ENCODE measurements at regions not wholly inside any gene's neighbourhood (a gene's known extent, or its start where the extent isn't known, plus 50 kb on each side); places are given as distances from the start of the nearest gene placed in this dataset.

DNA sequence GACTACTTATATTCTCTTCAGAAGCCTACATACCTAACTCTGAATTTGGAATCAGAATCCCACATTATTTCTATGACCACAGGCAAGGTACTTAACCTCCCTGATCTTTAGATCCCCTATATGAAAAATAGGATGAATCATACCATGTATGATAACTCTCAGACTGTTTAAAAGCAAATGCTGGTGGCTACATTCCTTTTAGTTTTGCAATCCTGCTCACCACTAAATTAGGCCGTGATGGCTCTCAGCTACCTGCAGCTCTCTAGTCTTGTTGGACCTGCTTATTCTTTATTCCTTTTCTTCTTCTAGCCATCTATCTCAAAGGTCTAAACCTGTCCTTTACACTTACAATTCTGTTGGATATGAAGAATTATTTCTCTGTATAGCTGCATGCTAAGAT lies 303.4 kb upstream of the ATP10B start:
- Histone ChIP-seq H4K20me1 (ENCODE audit: insufficient read depth) (no peaks in the 10 kb centered on the region), H3K4me3 (ENCODE audit: low read depth in 2 of 2, low read length in 1 of 2) (no peak overlapping the region), H3K9me3 (no peaks in the 10 kb centered on the region), H3K4me2 (no peak overlapping the region), H2AFZ (ENCODE audit: low read depth) (no peak overlapping the region), H3K27ac (ENCODE audit: low read depth in 2 of 2, low read length in 1 of 2) (no peak overlapping the region), H3K9me2 (no peaks in the 10 kb centered on the region), H3K27me3 (ENCODE audit: insufficient read depth) (no peaks in the 10 kb centered on the region), H3K36me3 (replicated peaks in 1 of 2; ENCODE audit: control insufficient read depth in 1 of 2, insufficient read depth in 2 of 2, low read length in 1 of 2) (no peaks in the 10 kb centered on the region), H3K4me1 (ENCODE audit: control insufficient read depth in 1 of 2, insufficient read depth in 2 of 2, low read depth in 1 of 2, low read length in 1 of 2) (no peaks in the 10 kb centered on the region), H3K79me2 (ENCODE audit: insufficient read depth) (no peaks in the 10 kb centered on the region), H3F3A (replicated peaks; ENCODE audit: insufficient read depth) (no peaks in the 10 kb centered on the region), H3K9ac (no peak overlapping the region)
- WGBS (ENCODE audit: low lambda C conversion rate), result 0% methylated on average over 1 of the region's 1 CpG
- ChIA-PET POLR2A (no interaction called here), CTCF (no interaction called here)
- TF ChIP-seq, protein P1, sequence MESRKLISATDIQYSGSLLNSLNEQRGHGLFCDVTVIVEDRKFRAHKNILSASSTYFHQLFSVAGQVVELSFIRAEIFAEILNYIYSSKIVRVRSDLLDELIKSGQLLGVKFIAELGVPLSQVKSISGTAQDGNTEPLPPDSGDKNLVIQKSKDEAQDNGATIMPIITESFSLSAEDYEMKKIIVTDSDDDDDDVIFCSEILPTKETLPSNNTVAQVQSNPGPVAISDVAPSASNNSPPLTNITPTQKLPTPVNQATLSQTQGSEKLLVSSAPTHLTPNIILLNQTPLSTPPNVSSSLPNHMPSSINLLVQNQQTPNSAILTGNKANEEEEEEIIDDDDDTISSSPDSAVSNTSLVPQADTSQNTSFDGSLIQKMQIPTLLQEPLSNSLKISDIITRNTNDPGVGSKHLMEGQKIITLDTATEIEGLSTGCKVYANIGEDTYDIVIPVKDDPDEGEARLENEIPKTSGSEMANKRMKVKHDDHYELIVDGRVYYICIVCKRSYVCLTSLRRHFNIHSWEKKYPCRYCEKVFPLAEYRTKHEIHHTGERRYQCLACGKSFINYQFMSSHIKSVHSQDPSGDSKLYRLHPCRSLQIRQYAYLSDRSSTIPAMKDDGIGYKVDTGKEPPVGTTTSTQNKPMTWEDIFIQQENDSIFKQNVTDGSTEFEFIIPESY (IDR thresholded peaks at IDR 0.05; ENCODE audit: borderline replicate concordance, low read depth), result no peak
- TF ChIP-seq, protein P2, sequence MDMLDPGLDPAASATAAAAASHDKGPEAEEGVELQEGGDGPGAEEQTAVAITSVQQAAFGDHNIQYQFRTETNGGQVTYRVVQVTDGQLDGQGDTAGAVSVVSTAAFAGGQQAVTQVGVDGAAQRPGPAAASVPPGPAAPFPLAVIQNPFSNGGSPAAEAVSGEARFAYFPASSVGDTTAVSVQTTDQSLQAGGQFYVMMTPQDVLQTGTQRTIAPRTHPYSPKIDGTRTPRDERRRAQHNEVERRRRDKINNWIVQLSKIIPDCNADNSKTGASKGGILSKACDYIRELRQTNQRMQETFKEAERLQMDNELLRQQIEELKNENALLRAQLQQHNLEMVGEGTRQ (IDR thresholded peaks at IDR 0.05; ENCODE audit: borderline replicate concordance, low read depth, low read length), result no peak
- no peak for TF ChIP-seq TCF12 (IDR thresholded peaks at IDR 0.05)
- no peak for TF ChIP-seq RCOR1 (IDR thresholded peaks at IDR 0.05; ENCODE audit: low read length)
- TF ChIP-seq, protein P3, sequence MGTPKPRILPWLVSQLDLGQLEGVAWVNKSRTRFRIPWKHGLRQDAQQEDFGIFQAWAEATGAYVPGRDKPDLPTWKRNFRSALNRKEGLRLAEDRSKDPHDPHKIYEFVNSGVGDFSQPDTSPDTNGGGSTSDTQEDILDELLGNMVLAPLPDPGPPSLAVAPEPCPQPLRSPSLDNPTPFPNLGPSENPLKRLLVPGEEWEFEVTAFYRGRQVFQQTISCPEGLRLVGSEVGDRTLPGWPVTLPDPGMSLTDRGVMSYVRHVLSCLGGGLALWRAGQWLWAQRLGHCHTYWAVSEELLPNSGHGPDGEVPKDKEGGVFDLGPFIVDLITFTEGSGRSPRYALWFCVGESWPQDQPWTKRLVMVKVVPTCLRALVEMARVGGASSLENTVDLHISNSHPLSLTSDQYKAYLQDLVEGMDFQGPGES (IDR thresholded peaks at IDR 0.05; ENCODE audit: low read depth, low read length), result no peak
- no peak for TF ChIP-seq GATA2 (CRISPR knock-in tag; IDR thresholded peaks at IDR 0.05)
- no peak for TF ChIP-seq GABPA (IDR thresholded peaks at IDR 0.05; ENCODE audit: low read depth)
- DNase-seq, result no peak

DNA sequence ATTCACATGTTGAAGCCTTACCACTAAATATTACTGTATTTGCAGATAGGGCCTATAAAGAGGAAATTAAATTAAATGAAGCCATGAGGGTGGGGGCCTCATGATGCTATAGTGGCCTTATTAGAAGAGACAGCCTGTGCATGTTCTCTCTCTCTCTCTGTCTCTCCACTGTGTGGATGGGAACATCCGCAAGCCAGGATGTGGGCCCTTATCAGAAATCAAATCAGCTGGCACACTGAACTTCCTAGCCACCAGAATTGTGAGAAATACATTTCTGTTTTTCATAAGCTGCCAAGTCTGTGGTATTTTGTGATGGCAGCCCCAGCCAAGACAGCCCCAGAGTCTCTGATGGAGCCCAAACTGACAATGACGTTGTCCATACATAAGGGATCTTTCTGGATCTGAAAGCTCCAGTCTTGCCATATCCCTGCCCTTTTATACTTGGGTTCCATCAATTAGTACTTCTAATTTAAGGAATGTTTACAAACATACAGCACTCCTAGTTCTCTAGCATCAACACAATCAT lies 300.5 kb upstream of the ATP10B start:
- Histone ChIP-seq H3K9me3 (no peaks in the 10 kb centered on the region), H3K4me2 (no peak overlapping the region), H3K4me1 (ENCODE audit: control insufficient read depth in 1 of 2, insufficient read depth in 2 of 2, low read depth in 1 of 2, low read length in 1 of 2) (no peaks in the 10 kb centered on the region), H3K4me3 (ENCODE audit: low read depth in 2 of 2, low read length in 1 of 2) (no peak overlapping the region), H2AFZ (ENCODE audit: low read depth) (no peak overlapping the region), H3K9me2 (no peaks in the 10 kb centered on the region), H3K27ac (ENCODE audit: low read depth in 2 of 2, low read length in 1 of 2) (no peak overlapping the region), H3F3A (replicated peaks; ENCODE audit: insufficient read depth) (no peaks in the 10 kb centered on the region), H3K27me3 (ENCODE audit: insufficient read depth) (no peaks in the 10 kb centered on the region), H3K36me3 (replicated peaks in 1 of 2; ENCODE audit: control insufficient read depth in 1 of 2, insufficient read depth in 2 of 2, low read length in 1 of 2) (no peaks in the 10 kb centered on the region), H4K20me1 (ENCODE audit: insufficient read depth) (no peaks in the 10 kb centered on the region), H3K9ac (no peak overlapping the region), H3K79me2 (ENCODE audit: insufficient read depth) (no peaks in the 10 kb centered on the region)
- POLR2A ChIA-PET, result no interaction called here
- no peak for DNase-seq
- CTCF ChIA-PET, result interaction anchor here (1.0 kb wide), 1 partner anchor 392 kb away, joined by 3 read pairs; no protein-coding TSS in a partner anchor
- 0% methylated on average over 2 of the region's 2 CpGs for WGBS (ENCODE audit: low lambda C conversion rate)
- TF ChIP-seq, protein P4, sequence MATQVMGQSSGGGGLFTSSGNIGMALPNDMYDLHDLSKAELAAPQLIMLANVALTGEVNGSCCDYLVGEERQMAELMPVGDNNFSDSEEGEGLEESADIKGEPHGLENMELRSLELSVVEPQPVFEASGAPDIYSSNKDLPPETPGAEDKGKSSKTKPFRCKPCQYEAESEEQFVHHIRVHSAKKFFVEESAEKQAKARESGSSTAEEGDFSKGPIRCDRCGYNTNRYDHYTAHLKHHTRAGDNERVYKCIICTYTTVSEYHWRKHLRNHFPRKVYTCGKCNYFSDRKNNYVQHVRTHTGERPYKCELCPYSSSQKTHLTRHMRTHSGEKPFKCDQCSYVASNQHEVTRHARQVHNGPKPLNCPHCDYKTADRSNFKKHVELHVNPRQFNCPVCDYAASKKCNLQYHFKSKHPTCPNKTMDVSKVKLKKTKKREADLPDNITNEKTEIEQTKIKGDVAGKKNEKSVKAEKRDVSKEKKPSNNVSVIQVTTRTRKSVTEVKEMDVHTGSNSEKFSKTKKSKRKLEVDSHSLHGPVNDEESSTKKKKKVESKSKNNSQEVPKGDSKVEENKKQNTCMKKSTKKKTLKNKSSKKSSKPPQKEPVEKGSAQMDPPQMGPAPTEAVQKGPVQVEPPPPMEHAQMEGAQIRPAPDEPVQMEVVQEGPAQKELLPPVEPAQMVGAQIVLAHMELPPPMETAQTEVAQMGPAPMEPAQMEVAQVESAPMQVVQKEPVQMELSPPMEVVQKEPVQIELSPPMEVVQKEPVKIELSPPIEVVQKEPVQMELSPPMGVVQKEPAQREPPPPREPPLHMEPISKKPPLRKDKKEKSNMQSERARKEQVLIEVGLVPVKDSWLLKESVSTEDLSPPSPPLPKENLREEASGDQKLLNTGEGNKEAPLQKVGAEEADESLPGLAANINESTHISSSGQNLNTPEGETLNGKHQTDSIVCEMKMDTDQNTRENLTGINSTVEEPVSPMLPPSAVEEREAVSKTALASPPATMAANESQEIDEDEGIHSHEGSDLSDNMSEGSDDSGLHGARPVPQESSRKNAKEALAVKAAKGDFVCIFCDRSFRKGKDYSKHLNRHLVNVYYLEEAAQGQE (IDR thresholded peaks at IDR 0.05; ENCODE audit: low read depth, low read length), result no peak
- no peak for TF ChIP-seq SMC3 (IDR thresholded peaks at IDR 0.05; ENCODE audit: low read depth, low read length)

Data from SK-N-SH (cell line).